T-helper 1 cell treated with Interleukin-12 subunit alpha and Interleukin-12 subunit beta and Interleukin-4 antibody, amounts not matched to agents 30 μg/mL and 1 μg/mL, for 36 hours (primary cell): ENCODE measurements at regions not wholly inside any gene's neighbourhood (a gene's known extent, or its start where the extent isn't known, plus 50 kb on each side); places are given as distances from the start of the nearest gene placed in this dataset.
"Not testable (repeated sequence)": the region's sequence is repeated elsewhere in the genome, so short reads cannot be mapped to it uniquely, and the experiment has no call there.

Experiments used
- H3K27ac Mint-ChIP-seq: one replicate; pipeline ENCODE4 v1.8.0; 2021; ENCODE audit warnings: mild to moderate bottlenecking, mixed read lengths
- H3K27me3 Mint-ChIP-seq: one replicate; pipeline ENCODE4 v1.8.0; 2021; ENCODE audit warnings: low read depth, mixed read lengths
- H3K36me3 Mint-ChIP-seq: one replicate; pipeline ENCODE4 v1.8.0; 2021; ENCODE audit warnings: low read depth, mixed read lengths
- H3K4me1 Mint-ChIP-seq: one replicate; pipeline ENCODE4 v1.8.0; 2021; ENCODE audit warnings: low read depth, mixed read lengths
- H3K4me3 Mint-ChIP-seq: one replicate; pipeline ENCODE4 v1.8.0; 2021; ENCODE audit warnings: mild to moderate bottlenecking, moderate library complexity, mixed read lengths
- H3K9me3 Mint-ChIP-seq: one replicate; pipeline ENCODE4 v1.8.0; 2021; ENCODE audit warnings: mixed read lengths

DNA sequence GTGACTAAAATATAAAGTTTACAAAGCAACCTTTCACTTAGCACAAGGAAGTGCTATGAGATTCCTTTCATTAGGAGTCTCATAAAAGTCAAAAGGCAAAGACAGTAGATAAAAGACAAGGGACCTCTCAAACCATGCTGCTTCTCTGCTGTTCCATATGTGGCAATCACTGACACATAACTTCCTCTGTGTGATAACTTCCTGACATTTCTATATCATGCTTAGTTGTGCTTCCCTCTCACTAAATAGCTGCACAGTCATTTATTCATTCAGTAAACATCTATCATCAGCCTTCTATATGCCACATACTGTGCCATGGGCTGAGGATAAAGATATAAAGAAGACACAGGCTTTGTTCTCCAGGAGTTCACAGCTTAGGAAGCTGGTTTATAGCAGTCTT, 214.8 kb upstream of the GRIK2 start:
- H3K27me3 Mint-ChIP-seq = no peaks in the 10 kb centered on the region

DNA sequence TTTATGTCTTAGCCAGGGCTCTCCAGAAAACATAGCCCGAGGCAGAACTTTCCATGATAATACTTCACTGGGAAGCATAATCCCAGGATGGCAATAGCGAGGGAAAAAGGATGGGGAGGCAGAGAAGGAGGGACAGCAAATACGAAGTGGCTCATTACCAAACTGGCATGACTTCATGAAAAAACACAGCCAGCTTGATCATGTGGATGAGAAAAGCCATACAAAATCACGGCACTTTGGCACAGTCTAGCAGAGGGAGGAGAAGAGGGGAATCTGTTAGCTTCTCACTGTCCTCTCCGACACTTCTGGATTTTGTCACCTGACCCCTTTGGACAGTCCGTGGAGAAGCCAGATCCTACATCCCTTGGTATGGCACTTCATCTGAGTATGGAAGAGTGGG, 212.5 kb upstream of the GRIK2 start:
- Mint-ChIP-seq H3K27ac (no peak overlapping the region), H3K4me3 (no peak overlapping the region), H3K36me3 (no peaks in the 10 kb centered on the region), H3K9me3 (peaks cover 3% of the 10 kb centered on the region), H3K27me3 (no peaks in the 10 kb centered on the region), H3K4me1 (no peaks in the 10 kb centered on the region)

More for the DNA sequence above, 214.8 kb upstream of the GRIK2 start:
- no peak overlapping the region for H3K27ac Mint-ChIP-seq
- no peaks in the 10 kb centered on the region for H3K4me1 Mint-ChIP-seq
- H3K36me3 Mint-ChIP-seq = no peaks in the 10 kb centered on the region
- H3K9me3 Mint-ChIP-seq = no peaks in the 10 kb centered on the region
- no peak overlapping the region for H3K4me3 Mint-ChIP-seq

DNA sequence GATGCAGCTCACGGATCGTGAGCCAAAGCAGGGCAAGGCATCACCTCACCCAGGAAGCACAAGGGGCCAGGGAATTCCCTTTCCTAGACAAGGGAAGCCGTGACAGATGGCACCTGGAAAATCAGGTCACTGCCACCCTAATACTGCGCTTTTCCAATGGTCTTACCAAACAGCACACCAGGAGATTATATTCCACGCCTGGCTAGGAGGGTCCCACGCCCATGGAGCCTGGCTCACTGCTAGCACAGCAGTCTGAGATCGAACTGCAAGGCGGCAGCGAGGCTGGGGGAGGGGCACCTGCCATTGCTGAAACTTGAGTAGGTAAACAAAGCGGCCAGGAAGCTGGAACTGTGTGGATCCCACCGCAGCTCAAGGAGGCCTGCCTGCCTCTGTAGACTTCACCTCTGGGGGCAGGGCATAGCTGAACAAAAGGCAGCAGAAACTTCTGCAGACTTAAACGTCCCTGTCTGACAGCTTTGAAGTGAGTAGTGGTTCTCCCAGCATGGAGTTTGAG, 205.2 kb upstream of the GRIK2 start:
- H3K4me3 Mint-ChIP-seq, H3K4me1 Mint-ChIP-seq, H3K36me3 Mint-ChIP-seq, H3K27ac Mint-ChIP-seq, H3K27me3 Mint-ChIP-seq, H3K9me3 Mint-ChIP-seq: not testable (repeated sequence)

DNA sequence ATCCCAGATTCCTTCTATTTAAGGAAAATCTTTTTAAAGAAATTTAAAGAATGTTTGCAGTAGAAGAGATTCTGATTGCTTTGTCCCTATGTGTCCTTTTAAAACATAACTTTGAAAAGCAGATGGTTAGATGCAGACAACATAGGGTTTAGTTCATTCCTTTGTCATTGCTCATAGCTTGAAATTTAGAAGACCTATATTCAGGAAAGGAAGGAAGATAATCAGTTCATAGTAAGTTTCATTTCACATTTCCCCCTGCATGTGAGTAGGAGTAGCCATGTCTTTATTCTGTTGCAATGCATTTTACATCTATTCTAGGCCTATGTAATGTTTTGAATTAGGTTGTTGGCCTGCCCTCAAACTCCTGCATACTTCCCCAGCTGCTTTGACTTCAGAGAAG, 197.9 kb upstream of the GRIK2 start:
- Mint-ChIP-seq H3K4me1 (no peaks in the 10 kb centered on the region), H3K36me3 (no peaks in the 10 kb centered on the region), H3K27me3 (no peaks in the 10 kb centered on the region), H3K9me3 (no peaks in the 10 kb centered on the region), H3K4me3 (no peak overlapping the region), H3K27ac (no peak overlapping the region)

DNA sequence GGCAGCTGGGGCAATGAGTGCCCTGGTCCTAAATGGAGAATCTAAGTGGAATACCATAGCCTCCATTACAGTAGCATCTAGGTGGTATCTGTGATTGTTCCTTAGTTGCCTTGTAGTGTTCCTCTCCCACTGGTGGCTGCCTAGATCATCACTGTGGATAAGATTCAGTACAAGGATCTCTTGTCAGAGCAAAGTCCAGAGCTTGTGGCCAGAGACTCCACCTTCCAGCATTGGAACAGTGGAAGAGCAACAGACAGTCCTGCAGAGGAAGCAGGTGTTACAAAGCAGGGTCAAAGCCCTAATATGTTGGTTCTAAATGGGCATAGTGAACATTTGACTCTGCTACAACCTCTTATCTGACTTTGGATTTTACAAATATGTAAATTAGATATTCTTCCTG, 194.1 kb upstream of the GRIK2 start:
- Mint-ChIP-seq H3K4me1 (no peaks in the 10 kb centered on the region), H3K27me3 (no peaks in the 10 kb centered on the region), H3K27ac (no peak overlapping the region), H3K36me3 (no peaks in the 10 kb centered on the region), H3K4me3 (no peak overlapping the region), H3K9me3 (no peaks in the 10 kb centered on the region)

DNA sequence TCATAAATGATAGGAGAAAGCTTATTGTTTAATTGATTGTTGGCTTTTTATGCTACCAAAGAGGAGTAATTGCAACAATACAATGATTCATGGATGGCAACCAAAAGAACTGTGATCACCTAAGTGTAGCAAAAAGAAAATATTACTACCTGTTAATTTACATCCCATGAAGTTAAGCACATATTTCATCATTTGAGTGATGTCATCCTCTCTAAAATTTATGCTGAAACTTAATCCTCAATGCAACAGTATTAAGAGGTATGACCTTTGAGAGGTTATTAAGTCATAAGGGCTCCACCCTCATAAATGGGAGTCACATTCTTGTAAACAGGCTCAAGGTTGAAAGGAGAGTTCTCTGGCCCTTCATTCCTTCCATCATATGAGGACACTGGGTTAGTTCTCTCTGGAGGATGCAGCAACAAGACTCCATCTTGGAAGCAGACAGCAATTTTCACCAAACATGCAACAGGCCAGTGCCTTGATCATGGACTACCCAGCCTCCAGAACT, 190.6 kb upstream of the GRIK2 start:
- Mint-ChIP-seq H3K36me3 (no peaks in the 10 kb centered on the region), H3K27ac (no peak overlapping the region), H3K27me3 (no peaks in the 10 kb centered on the region), H3K9me3 (no peaks in the 10 kb centered on the region), H3K4me3 (no peak overlapping the region), H3K4me1 (no peaks in the 10 kb centered on the region)

DNA sequence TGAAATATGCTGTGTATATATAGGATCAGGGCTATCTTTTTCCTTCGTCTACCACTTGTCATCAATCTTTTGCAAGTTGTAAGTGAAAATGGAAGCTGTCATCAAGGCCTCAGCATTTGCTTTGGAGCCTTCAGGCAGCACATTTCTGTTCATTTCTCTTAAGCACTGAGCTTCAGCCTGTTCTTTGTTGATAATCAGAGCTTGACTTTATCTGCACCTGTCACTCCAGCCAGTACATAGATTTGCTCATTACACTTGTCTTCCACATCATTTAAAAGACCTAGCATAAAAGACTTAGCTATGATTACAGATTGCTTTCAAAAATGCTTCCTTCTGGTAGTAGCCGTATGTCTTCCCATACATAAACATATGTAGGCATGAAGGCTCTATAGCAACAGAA, 189.8 kb upstream of the GRIK2 start:
- no peaks in the 10 kb centered on the region for H3K4me1 Mint-ChIP-seq
- no peaks in the 10 kb centered on the region for H3K36me3 Mint-ChIP-seq
- no peaks in the 10 kb centered on the region for H3K9me3 Mint-ChIP-seq
- H3K4me3 Mint-ChIP-seq = no peak overlapping the region
- H3K27me3 Mint-ChIP-seq = no peaks in the 10 kb centered on the region
- no peak overlapping the region for H3K27ac Mint-ChIP-seq

DNA sequence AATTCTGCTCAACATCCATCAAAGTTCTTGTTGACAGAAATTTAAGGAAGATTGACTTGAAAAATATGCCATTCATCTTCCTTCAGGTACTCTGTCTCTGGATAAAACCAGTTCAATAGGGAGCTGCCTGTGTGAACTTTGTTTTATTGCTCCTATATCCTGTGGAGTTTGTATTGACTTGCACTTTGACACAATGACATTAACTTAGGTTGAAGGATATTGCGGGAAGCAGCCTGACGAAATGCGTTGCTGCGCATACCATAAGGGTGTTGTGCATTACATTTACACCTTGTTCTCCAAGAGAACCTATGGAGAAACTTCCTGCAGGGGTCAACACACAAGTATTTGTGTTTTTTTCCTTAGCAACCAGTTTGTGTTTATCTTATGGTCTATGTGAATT, 185.4 kb upstream of the GRIK2 start:
- Mint-ChIP-seq H3K9me3 (no peaks in the 10 kb centered on the region), H3K4me1 (no peaks in the 10 kb centered on the region), H3K36me3 (no peaks in the 10 kb centered on the region), H3K4me3 (no peak overlapping the region), H3K27ac (no peak overlapping the region), H3K27me3 (no peaks in the 10 kb centered on the region)

DNA sequence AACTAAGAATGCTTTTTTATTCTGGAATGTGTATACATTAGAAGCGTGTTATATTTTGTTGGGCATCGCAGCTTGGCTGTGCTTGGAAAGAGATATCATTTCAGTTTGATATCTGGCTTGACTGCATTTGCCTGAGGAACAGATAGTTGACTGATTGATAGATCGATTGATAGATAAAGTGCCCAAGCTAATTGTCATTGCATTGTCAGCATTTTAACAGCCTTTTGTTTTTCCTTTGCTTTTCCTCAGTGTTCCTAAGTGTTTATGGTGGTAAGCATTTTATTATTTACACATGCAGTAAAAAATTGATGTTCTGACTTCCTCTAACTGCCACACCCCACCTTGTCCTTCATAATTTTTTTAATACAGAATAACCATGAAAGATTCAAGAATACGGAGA, 180.9 kb upstream of the GRIK2 start:
- H3K4me3 Mint-ChIP-seq = no peak overlapping the region
- no peaks in the 10 kb centered on the region for H3K27me3 Mint-ChIP-seq
- no peaks in the 10 kb centered on the region for H3K4me1 Mint-ChIP-seq
- H3K36me3 Mint-ChIP-seq = no peaks in the 10 kb centered on the region
- H3K9me3 Mint-ChIP-seq = no peaks in the 10 kb centered on the region
- no peak overlapping the region for H3K27ac Mint-ChIP-seq

DNA sequence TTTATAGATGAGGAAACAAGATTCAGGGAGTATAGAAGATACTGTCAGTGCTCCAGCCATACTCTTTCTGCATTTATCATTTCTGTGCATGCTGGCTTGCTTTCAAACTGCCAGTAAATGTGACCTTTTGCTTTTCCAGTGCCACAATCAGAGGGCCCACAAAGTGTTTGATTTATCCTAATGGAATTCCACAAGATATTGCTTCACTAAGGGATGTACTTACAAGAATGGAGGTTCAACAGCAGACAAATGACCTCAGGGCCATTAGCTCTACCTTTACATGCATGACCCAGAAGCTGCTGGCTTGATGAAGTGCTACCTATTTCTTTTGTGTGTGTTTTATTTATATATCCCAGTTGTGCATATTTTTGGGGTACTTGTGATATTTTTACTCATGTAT, 171.5 kb upstream of the GRIK2 start:
- Mint-ChIP-seq H3K4me3 (no peak overlapping the region), H3K27ac (no peak overlapping the region), H3K4me1 (no peaks in the 10 kb centered on the region), H3K9me3 (no peaks in the 10 kb centered on the region), H3K27me3 (no peaks in the 10 kb centered on the region), H3K36me3 (no peaks in the 10 kb centered on the region)

DNA sequence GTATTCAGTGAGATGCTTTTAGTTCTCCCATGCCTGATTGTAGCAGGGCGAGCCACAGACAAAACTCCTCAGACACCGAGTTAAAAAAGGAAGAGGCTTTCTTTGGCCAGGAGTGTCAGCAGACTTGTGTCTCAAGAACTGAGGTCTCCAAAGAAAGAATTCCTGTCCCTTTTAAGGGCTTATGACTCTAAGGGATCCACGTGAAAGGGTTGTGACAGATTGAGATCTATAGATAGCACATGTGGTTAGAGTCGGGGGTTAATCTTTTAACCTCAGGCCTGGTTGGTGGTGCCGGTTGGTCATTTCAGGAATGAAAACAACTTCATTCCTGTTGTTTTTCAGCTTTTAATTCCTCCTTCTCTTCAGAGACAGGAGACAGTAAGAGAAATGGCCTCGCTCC, 168.8 kb upstream of the GRIK2 start:
- Mint-ChIP-seq H3K4me1 (no peaks in the 10 kb centered on the region), H3K27me3 (no peaks in the 10 kb centered on the region), H3K36me3 (no peaks in the 10 kb centered on the region), H3K27ac (no peak overlapping the region), H3K9me3 (no peaks in the 10 kb centered on the region), H3K4me3 (no peak overlapping the region)

DNA sequence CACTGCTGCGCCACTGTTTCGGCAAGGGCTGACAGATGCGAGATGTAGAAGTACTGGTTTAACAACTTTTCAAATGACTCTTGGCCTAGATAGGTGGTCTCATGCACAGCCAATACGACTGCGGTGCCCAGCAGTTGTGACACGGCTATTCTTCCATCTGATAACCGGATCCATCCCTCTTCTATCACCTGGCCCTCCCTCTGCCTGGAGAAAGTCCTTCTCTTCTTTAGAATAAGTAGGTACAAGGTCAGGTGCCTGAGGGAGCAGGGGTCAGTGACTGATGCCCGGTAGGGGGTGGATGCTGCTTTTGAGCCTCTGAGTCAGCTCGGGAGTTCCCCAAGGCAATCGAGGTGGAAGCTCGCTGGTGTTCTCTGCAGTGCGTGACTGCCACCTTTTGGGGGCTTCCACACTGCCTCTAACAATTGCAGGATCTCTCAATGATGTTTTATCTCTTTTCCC, 166.8 kb upstream of the GRIK2 start:
- Mint-ChIP-seq H3K4me1 (no peaks in the 10 kb centered on the region), H3K9me3 (no peaks in the 10 kb centered on the region), H3K4me3 (no peak overlapping the region), H3K27ac (no peak overlapping the region), H3K36me3 (no peaks in the 10 kb centered on the region), H3K27me3 (no peaks in the 10 kb centered on the region)

DNA sequence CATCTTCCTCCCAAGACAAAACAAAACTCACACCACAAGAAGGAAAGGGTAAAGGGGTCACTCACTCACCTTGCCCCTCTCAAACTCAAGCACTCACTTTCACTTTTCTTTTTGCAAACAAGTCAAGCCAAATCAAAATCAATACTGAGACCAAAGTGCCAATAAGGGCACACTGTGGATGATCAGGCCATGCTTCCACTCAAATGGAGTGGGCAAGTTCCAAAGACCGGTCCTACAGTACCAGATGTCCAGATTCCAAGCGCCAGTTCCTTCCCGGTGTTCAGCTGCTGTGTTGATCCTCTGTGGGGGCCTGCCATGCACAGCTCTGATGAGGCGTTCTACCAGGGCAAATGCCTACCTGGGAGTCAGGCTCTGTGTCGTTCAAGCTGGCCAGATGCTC, 162.6 kb upstream of the GRIK2 start:
- H3K4me1 Mint-ChIP-seq = no peaks in the 10 kb centered on the region
- no peak overlapping the region for H3K27ac Mint-ChIP-seq
- no peaks in the 10 kb centered on the region for H3K36me3 Mint-ChIP-seq
- no peak overlapping the region for H3K4me3 Mint-ChIP-seq
- no peaks in the 10 kb centered on the region for H3K9me3 Mint-ChIP-seq
- no peaks in the 10 kb centered on the region for H3K27me3 Mint-ChIP-seq

DNA sequence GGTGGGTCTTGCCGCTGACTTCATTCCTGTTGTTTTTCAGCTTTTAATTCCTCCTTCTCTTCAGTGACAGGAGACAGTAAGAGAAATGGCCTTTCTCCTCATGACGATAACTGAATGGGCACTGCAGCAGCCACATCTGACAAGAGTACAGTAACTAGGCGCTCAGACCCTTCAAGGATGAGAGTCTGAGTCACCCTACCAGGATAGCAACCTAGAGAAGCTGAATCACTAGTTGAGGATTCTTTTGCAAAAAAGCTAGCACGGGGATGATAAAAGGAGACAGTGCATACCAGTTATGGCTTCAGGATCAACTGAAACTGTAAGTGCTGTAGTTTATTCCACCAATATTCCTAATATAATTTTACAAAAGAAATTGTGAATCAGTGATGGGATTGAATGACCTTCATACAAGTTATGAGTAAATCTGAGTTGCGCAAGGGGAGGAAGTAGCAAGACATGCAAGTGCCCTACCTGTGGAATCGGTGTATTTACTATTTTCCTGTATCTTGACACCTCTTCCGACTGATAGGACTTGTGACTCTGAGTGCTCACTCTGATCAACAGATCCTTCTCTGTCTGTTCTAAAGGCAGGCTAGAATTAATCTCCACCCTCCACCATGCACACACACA, 161.8 kb upstream of the GRIK2 start:
- H3K27ac Mint-ChIP-seq = no peak overlapping the region
- H3K9me3 Mint-ChIP-seq = no peaks in the 10 kb centered on the region
- H3K4me3 Mint-ChIP-seq = no peak overlapping the region
- H3K27me3 Mint-ChIP-seq = no peaks in the 10 kb centered on the region
- H3K4me1 Mint-ChIP-seq = no peaks in the 10 kb centered on the region
- no peaks in the 10 kb centered on the region for H3K36me3 Mint-ChIP-seq

DNA sequence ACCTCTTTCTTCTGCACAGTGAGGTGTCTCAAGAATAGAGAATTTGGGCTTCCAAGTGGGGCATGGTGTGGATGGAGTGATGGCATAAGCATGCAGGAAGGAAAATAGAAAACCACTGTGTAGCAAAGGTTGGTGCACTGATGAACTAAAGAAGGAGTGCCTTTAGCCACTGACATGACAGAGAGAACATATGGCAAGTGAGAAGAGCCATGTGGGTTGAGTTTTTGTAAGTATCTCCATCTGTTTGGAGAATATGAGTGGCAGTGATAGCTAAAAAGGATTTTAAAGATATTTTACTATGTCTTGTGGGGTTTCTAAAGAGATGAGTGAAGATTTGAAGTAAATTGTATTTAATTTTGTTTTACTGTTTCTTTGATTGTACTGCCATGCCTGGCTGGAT, 160.5 kb upstream of the GRIK2 start:
- Mint-ChIP-seq H3K36me3 (no peaks in the 10 kb centered on the region), H3K4me3 (no peak overlapping the region), H3K27ac (no peak overlapping the region), H3K4me1 (no peaks in the 10 kb centered on the region), H3K27me3 (no peaks in the 10 kb centered on the region), H3K9me3 (no peaks in the 10 kb centered on the region)

DNA sequence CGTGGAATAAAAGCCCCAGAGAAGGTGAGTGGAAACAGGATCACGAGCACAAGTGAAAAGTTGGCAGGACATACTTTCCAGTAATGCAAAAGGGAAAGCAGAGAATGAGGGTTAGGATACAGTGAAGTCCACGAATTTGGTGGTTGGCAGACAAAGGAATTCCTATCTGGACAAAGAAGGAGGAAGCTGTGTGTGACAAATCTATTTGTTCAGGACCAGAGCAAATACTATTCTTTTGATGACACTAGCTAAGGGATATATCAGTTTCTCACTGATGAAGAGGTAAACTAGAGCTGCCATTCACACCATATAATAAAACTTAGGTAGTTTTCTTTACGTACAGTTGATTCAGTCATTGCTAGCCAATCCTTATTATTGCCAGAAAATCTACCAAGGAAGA, 156.8 kb upstream of the GRIK2 start:
- no peak overlapping the region for H3K27ac Mint-ChIP-seq
- no peak overlapping the region for H3K4me3 Mint-ChIP-seq
- H3K9me3 Mint-ChIP-seq = no peaks in the 10 kb centered on the region
- no peaks in the 10 kb centered on the region for H3K4me1 Mint-ChIP-seq
- H3K36me3 Mint-ChIP-seq = no peaks in the 10 kb centered on the region
- no peaks in the 10 kb centered on the region for H3K27me3 Mint-ChIP-seq
